ENCODE measurements at regions not wholly inside any gene's neighbourhood (a gene's known extent, or its start where the extent isn't known, plus 50 kb on each side); places are given as distances from the start of the nearest gene placed in this dataset.
A peak's percentile ranks its signal among the peaks of the same experiment; 100 is the strongest.
"Not testable (repeated sequence)": the region's sequence is repeated elsewhere in the genome, so short reads cannot be mapped to it uniquely, and the experiment has no call there.

GRCh38 chr2:106283228-106284152 is 89.4 kb upstream of the UXS1 start:
- WGBS = 62% methylated on average over 9 of the region's 9 CpGs

GRCh38 chr2:106282462-106283170 is 88.5 kb upstream of the UXS1 start:
- Histone ChIP-seq H3K4me3 (ENCODE audit: low read depth, low read length) (no peak overlapping the region), H3K27ac (ENCODE audit: low read depth) (no peak overlapping the region), H3K4me1 (ENCODE audit: insufficient read depth) (no peaks in the 10 kb centered on the region), H3K36me3 (ENCODE audit: insufficient read depth) (no peaks in the 10 kb centered on the region)
- 68% methylated on average over 12 of the region's 12 CpGs for WGBS
- DNase-seq (ENCODE audit: extremely low spot score) = no peak

More at GRCh38 chr2:106283228-106284152, 89.4 kb upstream of the UXS1 start:
- H3K4me1 ChIP-seq (ENCODE audit: insufficient read depth); H3K4me3 ChIP-seq (ENCODE audit: low read depth, low read length); H3K27ac ChIP-seq (ENCODE audit: low read depth); H3K36me3 ChIP-seq (ENCODE audit: insufficient read depth); DNase-seq (ENCODE audit: extremely low spot score): not testable (repeated sequence)

DNA sequence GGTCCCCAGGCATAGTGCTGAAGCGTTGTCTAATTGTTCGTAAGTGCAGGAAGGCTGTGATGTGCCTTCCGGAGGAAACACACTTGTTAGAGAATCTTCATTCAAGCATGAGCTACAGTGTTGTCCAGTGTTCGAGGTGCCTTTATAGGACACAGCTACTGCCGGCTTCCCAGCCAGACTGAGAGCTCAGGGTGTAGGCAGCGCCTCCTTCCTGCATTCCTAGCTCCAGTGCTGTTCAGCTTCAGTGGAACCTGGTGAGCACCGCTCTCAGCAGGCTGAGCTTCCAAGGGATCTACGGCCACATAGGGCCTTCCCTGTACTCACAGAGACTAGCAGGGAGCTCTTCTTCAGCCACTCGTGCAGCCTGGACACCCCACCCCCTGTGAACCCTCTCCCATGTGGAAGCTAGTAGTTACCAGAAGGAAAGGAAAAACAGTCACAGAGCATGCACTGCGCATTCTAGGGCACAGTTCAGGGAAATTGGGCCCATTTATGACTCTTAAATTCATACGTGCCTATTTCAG is 87.9 kb upstream of the UXS1 start:
- DNase-seq (ENCODE audit: extremely low spot score); H3K27ac ChIP-seq (ENCODE audit: low read depth); H3K36me3 ChIP-seq (ENCODE audit: insufficient read depth); H3K4me3 ChIP-seq (ENCODE audit: low read depth, low read length); H3K4me1 ChIP-seq (ENCODE audit: insufficient read depth): not testable (repeated sequence)
- WGBS = 88% methylated on average over 11 of the region's 11 CpGs

DNA sequence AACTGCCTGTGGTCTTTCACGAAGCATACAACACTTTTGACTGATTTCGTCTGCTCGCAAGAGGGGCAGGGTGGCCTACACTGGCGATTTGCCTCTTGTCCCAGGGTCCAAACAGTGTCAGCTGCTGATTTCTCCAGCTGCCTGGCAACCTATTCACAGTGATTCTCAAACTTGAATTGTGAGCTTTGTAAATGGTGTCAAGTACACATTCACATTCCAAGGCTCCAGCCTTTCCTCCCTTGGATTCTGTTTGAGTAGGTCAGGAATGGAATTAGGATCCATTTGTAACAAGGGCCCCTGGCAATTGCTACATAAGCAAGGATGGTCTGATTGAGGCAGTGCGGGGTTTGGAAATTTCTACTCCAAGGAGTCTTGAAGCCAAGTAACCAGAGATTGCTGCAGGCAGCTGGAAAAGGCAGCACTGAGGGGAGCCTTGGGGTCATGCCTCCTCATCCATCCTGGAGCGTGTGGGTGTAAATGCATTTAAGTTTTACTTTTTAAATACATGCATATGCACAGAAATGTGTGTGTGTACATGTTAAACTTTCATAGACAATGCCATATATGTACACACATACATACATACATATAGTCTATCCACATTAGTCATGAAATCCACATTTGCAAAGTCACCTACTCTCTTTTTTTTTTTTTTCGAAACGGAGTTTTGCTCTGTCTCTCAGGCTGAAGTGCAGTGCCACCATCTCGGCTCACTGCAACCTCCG is 86.8 kb upstream of the UXS1 start:
- DNase-seq (ENCODE audit: extremely low spot score) = no peak
- H3K27ac ChIP-seq (ENCODE audit: low read depth) = no peak overlapping the region
- no peaks in the 10 kb centered on the region for H3K4me1 ChIP-seq (ENCODE audit: insufficient read depth)
- no peaks in the 10 kb centered on the region for H3K36me3 ChIP-seq (ENCODE audit: insufficient read depth)
- no peak overlapping the region for H3K4me3 ChIP-seq (ENCODE audit: low read depth, low read length)
- 78% methylated on average over 10 of the region's 10 CpGs for WGBS

GRCh38 chr2:106280224-106280623 is 86.1 kb upstream of the UXS1 start:
- WGBS = 65% methylated on average over 3 of the region's 3 CpGs
- no peak overlapping the region for H3K4me3 ChIP-seq (ENCODE audit: low read depth, low read length)
- H3K27ac ChIP-seq (ENCODE audit: low read depth) = no peak overlapping the region
- H3K36me3 ChIP-seq (ENCODE audit: insufficient read depth) = no peaks in the 10 kb centered on the region
- no peak for DNase-seq (ENCODE audit: extremely low spot score)
- H3K4me1 ChIP-seq (ENCODE audit: insufficient read depth) = no peaks in the 10 kb centered on the region

- DNase-seq (ENCODE audit: extremely low spot score) = no peak
- Histone ChIP-seq H3K4me1 (ENCODE audit: insufficient read depth) (no peaks in the 10 kb centered on the region), H3K4me3 (ENCODE audit: low read depth, low read length) (no peak overlapping the region), H3K36me3 (ENCODE audit: insufficient read depth) (no peaks in the 10 kb centered on the region), H3K27ac (ENCODE audit: low read depth) (no peak overlapping the region)
- WGBS = 53% methylated on average over 6 of the region's 6 CpGs
Observed at GRCh38 chr2:106278112-106278876, 84.2 kb upstream of the UXS1 start.

DNA sequence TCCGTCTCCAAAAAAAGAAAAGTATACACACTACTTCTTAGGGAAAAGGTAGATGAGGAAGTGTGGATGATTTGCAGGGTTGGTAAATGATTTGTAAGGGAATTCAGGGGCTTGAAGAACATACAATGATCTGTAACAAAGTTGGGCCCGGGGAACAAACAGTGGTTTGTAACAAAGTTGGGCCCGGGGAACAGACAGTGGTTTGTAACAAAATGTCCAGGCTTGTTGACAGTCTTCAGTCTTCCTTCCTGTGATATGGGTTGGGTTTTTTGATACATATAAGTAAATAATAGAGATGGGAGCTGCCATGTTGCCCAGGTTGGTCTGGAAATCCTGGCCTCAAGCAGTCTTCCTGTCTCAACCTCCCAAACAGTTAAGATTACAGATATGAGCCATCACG is 83.3 kb upstream of the UXS1 start:
- H3K27ac ChIP-seq (ENCODE audit: low read depth) = no peak overlapping the region
- no peak for DNase-seq (ENCODE audit: extremely low spot score)
- no peak overlapping the region for H3K4me3 ChIP-seq (ENCODE audit: low read depth, low read length)
- WGBS = 93% methylated on average over 4 of the region's 4 CpGs
- H3K4me1 ChIP-seq (ENCODE audit: insufficient read depth) = no peaks in the 10 kb centered on the region
- no peaks in the 10 kb centered on the region for H3K36me3 ChIP-seq (ENCODE audit: insufficient read depth)

GRCh38 chr2:106275971-106276370 is 81.9 kb upstream of the UXS1 start:
- no peak for DNase-seq (ENCODE audit: extremely low spot score)
- no peak overlapping the region for H3K4me3 ChIP-seq (ENCODE audit: low read depth, low read length)
- H3K36me3 ChIP-seq (ENCODE audit: insufficient read depth) = no peaks in the 10 kb centered on the region
- no peak overlapping the region for H3K27ac ChIP-seq (ENCODE audit: low read depth)
- no peaks in the 10 kb centered on the region for H3K4me1 ChIP-seq (ENCODE audit: insufficient read depth)
- WGBS = 98% methylated on average over 11 of the region's 11 CpGs

DNA sequence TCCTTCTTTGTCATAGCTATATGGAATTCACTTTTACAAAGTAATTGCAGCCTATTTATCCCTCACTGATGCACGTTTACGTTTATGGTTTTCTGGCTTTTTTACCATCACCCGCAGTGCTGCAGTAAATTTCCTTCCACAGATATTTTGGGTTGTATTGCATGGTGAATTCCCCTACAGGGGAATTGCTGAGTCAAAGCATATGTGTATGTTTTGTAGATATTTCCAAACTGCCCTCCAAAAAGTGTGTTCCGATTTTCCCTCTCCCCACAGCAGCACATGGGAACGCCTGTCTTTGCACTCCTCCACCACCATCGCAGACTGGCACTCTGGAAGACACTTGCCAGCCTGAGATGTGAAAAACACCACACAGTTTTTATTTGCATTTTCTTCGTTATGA is 80.6 kb upstream of the UXS1 start:
- Histone ChIP-seq H3K36me3 (ENCODE audit: insufficient read depth) (no peaks in the 10 kb centered on the region), H3K4me3 (ENCODE audit: low read depth, low read length) (no peak overlapping the region), H3K4me1 (ENCODE audit: insufficient read depth) (no peaks in the 10 kb centered on the region), H3K27ac (ENCODE audit: low read depth) (no peak overlapping the region)
- WGBS = 57% methylated on average over 7 of the region's 7 CpGs
- DNase-seq (ENCODE audit: extremely low spot score) = no peak

DNA sequence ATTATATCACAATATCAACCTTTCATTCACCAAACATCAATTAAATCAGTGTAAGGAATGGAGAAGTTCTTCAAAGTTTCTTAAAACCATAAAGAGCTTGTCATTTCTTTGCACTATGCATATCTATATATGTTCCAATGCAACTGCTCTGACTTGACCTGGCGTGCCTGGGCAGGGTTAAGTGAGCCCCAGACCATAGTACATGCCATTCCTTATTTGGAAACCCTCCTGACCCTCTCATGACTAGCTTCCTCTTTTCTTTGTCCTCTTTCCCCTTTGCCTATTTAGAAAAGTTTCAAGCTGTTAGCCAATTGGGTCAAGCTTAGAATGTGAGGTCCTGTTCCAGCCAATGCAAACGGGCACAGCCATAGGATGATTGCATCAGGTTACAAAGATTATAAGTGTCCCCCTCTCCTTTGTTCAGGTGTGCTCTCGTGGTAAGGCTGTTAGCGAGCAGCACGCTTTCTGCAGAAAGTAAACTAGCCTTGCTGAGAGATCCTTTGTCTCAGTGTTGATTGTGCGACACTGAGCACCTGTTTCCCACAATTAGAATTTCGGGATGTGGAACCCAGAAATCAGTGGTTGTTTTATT is 78.2 kb upstream of the UXS1 start:
- Histone ChIP-seq H3K27ac (ENCODE audit: low read depth) (no peak overlapping the region), H3K36me3 (ENCODE audit: insufficient read depth) (no peaks in the 10 kb centered on the region), H3K4me1 (ENCODE audit: insufficient read depth) (no peaks in the 10 kb centered on the region), H3K4me3 (ENCODE audit: low read depth, low read length) (no peak overlapping the region)
- no peak for DNase-seq (ENCODE audit: extremely low spot score)
- WGBS = 84% methylated on average over 7 of the region's 7 CpGs

GRCh38 chr2:106270471-106270891 is 76.4 kb upstream of the UXS1 start:
- 89% methylated on average over 9 of the region's 9 CpGs for WGBS
- DNase-seq (ENCODE audit: extremely low spot score) = no peak
- H3K4me3 ChIP-seq (ENCODE audit: low read depth, low read length) = peak overlapping the region; percentile 27
- no peaks in the 10 kb centered on the region for H3K4me1 ChIP-seq (ENCODE audit: insufficient read depth)
- no peaks in the 10 kb centered on the region for H3K36me3 ChIP-seq (ENCODE audit: insufficient read depth)
- H3K27ac ChIP-seq (ENCODE audit: low read depth) = no peak overlapping the region

- H3K4me3 ChIP-seq (ENCODE audit: low read depth, low read length) = peak overlapping the region; percentile 27
- no peak for DNase-seq (ENCODE audit: extremely low spot score)
- no peaks in the 10 kb centered on the region for H3K4me1 ChIP-seq (ENCODE audit: insufficient read depth)
- no peaks in the 10 kb centered on the region for H3K36me3 ChIP-seq (ENCODE audit: insufficient read depth)
- WGBS = 21% methylated on average over 44 of the region's 44 CpGs
- no peak overlapping the region for H3K27ac ChIP-seq (ENCODE audit: low read depth)
Observed at GRCh38 chr2:106269591-106270291, 75.6 kb upstream of the UXS1 start.
